SKM-1 treated with dmso at 0.1 percent for 144 hours (cell line): ENCODE measurements at regions not wholly inside any gene's neighbourhood (a gene's known extent, or its start where the extent isn't known, plus 50 kb on each side); places are given as distances from the start of the nearest gene placed in this dataset.
A peak's percentile ranks its signal among the peaks of the same experiment; 100 is the strongest.

Source experiments
- DNase-seq: peaks from one replicate; lab custom pipeline; 2025; ENCODE audit not compliant: unreplicated experiment; lab: John Stamatoyannopoulos, UW

DNA sequence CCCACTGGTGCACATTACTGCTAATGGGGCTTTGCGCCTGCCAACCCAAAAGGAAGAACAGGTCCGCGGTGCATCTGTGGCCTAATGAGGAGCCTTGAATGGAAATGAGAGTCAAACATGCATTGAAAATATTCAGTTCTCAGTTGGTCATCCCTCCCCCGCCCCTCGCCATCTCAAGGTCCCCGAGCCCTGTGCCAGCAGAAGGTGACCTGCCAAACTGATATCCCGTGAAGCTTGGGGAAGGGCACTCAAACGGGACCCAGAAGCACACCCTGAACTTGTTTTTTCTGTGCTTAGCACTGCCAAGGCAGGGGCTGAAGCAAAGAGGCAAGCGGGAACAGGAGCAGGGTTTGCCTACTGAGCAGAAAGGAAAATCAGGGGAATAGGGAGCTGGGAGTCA lies 67.9 kb upstream of the ZNF648 start:
- no peak for DNase-seq

DNA sequence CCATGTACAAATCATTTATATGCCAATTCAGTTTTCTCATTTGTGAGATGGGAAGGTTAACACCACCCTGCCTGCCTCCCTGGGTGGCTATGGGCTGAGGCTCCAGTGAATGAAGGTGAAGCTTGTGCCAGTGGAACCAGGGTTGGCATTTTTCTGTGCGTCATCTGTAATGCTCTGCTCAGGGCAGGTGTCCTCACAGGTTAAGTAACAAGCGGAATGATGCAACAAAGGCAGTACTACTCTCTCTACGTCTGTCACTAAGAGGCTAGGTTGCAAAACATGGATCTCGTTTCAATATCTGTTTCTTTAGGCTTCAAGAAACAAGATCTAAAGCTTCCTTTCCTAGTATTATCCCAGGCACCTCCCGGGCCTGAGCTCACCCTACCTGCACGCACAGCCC lies 67.0 kb upstream of the ZNF648 start:
- no peak for DNase-seq

DNA sequence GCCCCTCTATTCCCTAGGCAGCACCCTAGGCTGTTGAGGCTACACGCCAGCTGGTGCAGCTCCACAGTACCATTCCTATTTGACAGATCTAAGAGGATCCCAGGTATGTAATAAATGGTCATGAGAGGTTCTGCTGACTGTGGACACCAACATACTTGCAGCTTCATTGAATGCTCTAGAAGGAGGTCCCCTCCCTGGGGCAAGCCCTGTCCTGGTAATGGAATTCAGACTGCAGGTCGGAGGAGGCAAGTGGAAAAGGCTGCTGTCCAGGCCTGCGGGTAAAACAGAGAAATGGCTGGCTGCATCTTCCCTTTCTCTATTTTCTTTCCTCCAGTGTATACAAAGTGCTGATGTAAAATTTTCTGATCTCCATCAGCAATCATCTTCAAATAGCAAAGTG lies 66.1 kb upstream of the ZNF648 start:
- DNase-seq = no peak

DNA sequence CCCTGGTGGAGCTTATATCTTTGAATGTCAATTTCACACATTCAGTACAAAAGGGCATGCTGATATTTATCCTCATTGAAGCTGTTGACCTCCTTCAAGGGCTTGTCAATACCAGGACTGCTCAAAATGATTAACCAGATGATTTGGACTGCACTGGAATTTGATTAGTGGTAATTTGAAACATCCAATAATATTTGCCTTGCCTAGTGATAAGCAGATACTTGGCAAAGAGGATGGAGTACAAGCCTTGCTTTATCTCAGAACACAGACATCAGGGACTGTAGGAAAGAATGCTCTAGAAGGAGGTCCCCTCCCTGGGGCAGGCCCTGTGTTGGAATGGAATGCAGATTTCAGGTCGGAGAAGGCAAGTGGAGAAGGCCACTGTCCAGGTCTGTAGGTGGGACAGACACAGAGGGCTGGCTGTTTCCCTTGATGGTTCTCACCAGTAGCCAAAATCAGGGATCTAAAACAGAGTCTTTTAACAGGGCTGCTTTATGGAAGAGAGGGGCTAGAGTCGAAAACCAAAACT lies 64.8 kb upstream of the ZNF648 start:
- DNase-seq = no peak

DNA sequence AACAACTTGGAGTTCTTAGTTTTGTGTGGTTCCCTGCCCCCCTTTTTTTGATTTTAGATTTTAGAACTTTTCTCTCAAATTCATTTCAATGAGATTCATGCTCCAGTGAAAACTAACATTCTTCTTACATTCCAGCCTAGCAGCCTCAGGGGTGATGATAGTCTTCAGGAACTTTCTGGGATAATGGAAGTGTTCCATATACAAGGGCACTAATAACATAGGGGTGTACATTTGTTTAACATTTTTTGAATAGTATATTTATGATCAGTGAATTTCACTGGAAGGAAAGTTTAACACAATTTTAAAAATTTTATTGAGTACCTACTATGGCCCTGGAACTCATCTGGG lies 61.4 kb upstream of the ZNF648 start:
- no peak for DNase-seq

DNA sequence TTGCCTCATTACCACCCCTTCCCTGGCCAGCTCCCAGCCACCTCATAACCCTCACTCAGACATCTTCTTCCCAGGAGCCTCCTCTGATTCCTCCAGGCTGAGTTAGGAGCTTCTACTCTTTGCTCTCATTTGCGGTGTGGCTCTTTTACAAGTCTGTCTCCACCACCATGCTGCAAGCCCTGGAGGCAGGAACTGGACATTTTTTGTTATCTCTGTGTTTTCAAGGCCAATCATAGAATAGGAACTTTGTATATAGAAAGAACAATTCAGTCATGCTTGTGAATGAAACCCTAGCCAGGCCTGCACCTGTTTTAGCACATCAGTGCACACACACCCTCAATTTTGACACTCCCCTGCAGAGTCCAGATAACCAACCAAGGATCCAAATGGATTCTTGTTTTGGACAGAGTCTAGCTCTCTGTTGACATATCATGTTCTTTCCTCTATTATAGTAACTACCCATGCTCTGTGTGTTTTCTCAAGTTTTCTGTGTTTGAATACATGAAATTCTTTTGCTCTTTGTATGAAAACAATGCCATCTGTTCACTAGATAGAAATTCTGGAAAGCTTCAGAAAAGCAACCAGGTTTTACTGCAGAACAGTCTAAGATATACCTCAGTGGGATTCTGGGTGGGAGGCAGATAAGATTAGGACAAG lies 60.9 kb upstream of the ZNF648 start:
- no peak for DNase-seq

DNA sequence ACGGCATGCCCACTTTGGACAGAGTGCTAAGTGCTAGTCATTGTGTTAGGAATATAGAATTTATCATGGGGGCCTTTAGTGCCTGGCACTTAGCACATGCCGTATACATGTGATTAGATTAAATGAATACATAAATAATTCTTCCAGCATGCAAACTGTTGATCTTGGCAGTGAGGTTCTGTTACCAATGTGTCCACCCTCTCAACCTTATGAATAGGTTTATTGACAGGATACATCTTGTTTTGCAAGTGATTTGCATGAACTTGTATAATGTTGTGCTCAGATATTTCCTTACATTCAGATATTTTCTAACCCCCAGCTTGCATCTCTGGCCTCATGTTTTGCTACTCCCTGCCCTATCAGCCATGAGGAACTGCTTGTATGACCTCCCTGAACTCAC lies 60.3 kb upstream of the ZNF648 start:
- no peak for DNase-seq

DNA sequence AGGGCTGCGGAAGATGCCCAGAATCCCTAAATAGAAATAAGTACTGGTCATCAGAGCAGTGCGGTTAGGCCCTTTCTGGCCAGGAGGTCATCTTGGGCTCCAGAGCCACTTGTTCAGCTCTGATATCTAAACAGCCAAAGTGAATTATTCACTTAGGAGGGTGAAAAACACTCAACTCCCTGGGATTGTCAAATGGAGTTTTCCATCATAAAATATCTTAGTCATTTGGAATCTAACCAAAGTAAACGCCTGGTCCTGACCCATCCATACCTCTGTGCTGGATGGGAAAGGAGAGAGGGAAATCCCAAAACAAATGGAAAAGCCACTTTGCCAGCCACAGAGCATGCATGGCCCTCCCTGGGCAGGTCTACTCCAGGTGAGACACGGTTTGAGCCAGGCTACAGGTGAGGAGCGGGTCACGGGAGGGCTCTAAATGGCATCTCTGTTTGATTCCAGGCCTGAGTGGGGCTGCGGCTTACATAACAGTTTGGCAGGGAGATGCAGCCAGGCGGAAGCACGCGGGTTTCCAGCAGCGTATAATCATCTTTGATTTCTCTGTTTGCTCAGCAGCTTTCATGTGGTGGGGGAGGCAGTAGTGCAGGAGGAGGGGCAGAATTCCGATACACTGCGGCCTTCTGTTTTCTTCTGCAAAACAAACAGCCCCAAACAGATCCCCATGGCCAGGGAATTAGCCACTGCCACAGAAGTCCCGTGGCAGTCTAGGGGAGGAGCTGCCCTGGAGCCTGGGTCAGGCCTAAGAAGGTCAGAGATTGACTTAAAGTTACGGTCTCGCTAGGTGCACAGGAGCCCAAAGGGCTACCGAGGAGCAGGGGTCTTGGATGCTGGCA lies 59.1 kb upstream of the ZNF648 start:
- no peak for DNase-seq

DNA sequence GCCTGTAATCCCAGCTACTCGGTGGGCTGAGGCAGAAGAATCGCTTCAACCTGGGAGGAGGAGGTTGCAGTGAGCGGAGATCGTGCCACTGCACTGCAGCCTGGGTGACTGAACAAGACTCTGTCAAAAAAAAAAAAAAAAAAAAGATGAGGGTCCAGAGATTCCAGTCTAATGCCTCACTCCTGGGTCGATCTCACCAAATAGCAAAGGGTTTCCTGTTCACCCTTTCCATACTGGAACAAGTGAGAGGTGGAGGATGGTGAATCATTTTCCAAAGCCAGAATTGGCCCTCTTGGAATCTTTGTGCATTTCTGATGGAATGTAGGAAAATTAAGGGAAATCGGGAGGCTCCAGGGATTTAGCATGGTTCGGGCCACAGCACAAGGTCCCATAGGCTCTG lies 58.1 kb upstream of the ZNF648 start:
- DNase-seq = no peak

DNA sequence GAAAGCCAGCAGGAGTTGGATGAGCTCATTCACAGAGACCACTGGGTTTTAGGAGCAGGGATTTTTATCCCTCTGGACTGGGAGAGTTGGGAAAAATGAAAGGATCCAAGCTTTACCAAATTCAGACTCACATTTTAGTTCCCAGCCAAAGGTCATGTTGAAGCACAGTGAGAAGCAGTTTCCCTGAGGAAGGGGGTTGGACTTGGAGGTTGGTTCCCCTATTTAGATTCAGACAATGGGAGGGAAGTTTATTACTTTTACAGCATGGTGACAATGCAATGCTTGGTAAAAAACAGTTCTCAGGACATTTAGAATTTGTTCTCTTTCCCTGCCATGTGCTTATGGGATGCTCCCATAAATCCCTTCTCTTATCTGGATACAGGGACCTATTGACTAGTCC lies 57.3 kb upstream of the ZNF648 start:
- DNase-seq = peak; percentile 13

DNA sequence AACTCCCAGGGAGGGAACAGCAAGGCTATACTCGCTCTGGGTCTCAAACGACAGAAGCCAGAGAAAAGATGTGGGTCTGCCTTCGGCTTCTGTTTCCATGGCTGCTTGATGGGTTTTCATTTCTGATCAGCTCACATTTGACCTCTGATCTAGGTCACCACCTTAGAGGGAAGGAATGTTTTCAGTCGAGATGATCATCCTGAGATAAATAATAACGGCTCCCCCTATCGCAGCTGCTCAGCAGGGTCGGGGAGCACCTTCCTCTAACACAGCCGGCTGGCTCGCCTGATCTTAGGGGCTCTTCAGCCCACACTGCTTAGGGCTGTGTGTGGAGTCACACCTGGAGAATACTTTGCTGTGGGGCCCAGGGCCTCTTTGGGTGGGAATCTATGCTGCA lies 53.1 kb upstream of the ZNF648 start:
- DNase-seq = no peak

DNA sequence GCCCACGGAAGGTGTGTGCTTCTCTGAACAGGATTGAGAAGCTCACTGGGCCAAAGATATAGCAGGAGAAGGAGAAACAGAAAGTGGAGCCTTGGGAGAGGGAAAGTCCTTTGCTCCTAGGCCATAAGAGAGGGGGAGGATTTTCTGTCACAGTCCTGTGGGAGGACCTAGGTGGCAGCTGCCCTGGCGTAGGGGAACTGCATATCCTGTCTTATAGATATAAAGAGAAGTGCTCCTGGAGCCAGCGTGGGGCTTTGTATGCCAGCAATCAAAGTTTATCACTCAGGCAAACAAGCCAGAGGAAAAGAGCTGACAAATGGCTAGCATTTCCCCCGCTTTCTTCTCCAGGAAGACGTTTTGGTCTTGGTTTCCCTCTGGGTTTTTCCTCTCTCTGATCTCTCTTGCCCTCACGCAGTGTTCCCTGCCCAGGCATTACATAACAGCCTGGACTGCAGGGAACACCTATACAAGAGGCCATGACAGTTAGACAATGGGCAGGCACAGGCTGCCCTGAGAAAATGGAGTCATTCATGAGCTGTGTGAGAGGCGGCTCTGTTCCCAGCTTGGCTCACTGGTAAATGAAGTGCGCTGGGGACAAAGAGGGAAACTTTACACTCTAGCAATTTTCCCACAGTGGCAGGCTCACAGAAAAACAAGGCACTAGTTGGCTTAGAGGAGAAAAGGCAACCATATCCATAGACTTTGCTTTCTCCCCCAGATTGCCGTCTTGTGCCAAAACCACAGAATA lies 52.5 kb upstream of the ZNF648 start:
- no peak for DNase-seq

DNA sequence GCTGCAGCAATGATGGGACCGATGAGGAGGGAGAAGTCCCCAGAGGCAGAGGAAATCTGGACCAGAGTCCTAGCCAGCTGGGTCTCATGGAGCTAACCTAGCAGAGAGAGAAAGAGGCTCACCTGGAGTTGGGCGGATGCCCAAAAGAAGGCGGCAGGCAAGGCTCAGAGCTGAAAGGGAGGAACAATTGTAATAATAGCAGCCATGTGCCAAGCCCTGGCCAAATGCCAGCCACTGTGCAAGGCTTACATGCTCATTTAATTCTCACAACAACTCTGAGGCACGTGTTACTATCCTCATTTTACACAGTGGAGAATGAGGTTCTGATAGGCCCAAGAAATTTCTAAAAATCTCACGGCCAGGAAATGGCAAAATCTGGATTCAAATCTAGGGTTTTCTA lies 50.0 kb upstream of the ZNF648 start:
- DNase-seq = no peak
